B cell (primary cell): ENCODE measurements at regions not wholly inside any gene's neighbourhood (a gene's known extent, or its start where the extent isn't known, plus 50 kb on each side); places are given as distances from the start of the nearest gene placed in this dataset.

Experiments
- ATAC-seq: fragments of 200-7000 bp; cut with Tn5 transposase; one replicate; pipeline ENCODE4 v1.10.0; 2021; ENCODE audit warnings: low read depth, mild to moderate bottlenecking, moderate number of reproducible peaks, moderate library complexity
- CTCF ChIA-PET: fragments of 350-600 bp; sonication (Branson Sonifier 250); formaldehyde crosslinking; loops from one replicate; lab custom pipeline; 2021; ENCODE audit warnings: antibody characterized with exemption, inconsistent platforms; lab: Charles Lee
- POLR2A ChIA-PET: fragments of 350-600 bp; sonication (Branson Sonifier 250); formaldehyde crosslinking; loops from one replicate; lab custom pipeline; 2021; ENCODE audit warnings: antibody characterized with exemption; lab: Charles Lee
- DNase-seq: peaks from one replicate; pipeline ENCODE4 v3.0.0; 2013
- H2AFZ ChIP-seq: 2 replicates; pipeline ENCODE4 v1.6.1; 2012; ENCODE audit warnings: mild to moderate bottlenecking, low read depth, low read length; ENCODE audit not compliant: insufficient read depth, poor library complexity, severe bottlenecking
- H3K27ac ChIP-seq, 2 donors: 1 replicate in 1 of 2; 2 replicates in 1 of 2; pipeline ENCODE4 v1.5.1; 2012 to 2013; ENCODE audit warnings: low read length in 2 of 2, mild to moderate bottlenecking in 2 of 2, moderate library complexity in 1 of 2
- H3K27me3 ChIP-seq, 4 experiments: fragments of 200-600 bp in 1 of 4; sonication (generic) in 1 of 4; replicated peaks in 1 of 4; 1 replicate in 2 of 4; 2 replicates in 2 of 4; pipeline versions ENCODE4 v1.6.1 to v1.7.0; 2013 to 2016; ENCODE audit warnings: low read length in 3 of 4, mild to moderate bottlenecking in 2 of 4, mixed read lengths in 1 of 4, moderate library complexity in 1 of 4; ENCODE audit not compliant: insufficient read depth in 4 of 4, control insufficient read depth in 3 of 4; ENCODE audit errors: control extremely low read depth in 1 of 4
- H3K36me3 ChIP-seq, 2 experiments: replicated peaks in 1 of 2; 1 replicate in 1 of 2; 2 replicates in 1 of 2; pipeline versions ENCODE4 v1.6.1 to v1.7.1; 2013; ENCODE audit warnings: low read length in 1 of 2; ENCODE audit not compliant: insufficient read depth in 2 of 2, control insufficient read depth in 1 of 2; ENCODE audit errors: control extremely low read depth in 1 of 2, extremely low read depth in 1 of 2
- H3K4me1 ChIP-seq, 2 donors: fragments of 200-600 bp in 1 of 2; sonication (generic) in 1 of 2; 1 replicate in 1 of 2; 2 replicates in 1 of 2; pipeline versions ENCODE4 v1.5.1 to v1.6.1; 2013 to 2017; ENCODE audit warnings: low read length in 2 of 2; ENCODE audit not compliant: control insufficient read depth in 2 of 2, insufficient read depth in 2 of 2
- H3K4me2 ChIP-seq: replicated peaks from 2 replicates; pipeline ENCODE3; 2012; ENCODE audit warnings: mild to moderate bottlenecking, low read depth, low read length; ENCODE audit not compliant: poor library complexity, severe bottlenecking
- H3K4me3 ChIP-seq, 5 experiments: fragments of 200-600 bp in 1 of 5; sonication (generic) in 1 of 5; 1 replicate in 3 of 5; 2 replicates in 2 of 5; pipeline versions ENCODE4 v1.5.1 to v1.7.0; 2011 to 2016; ENCODE audit warnings: low read length in 4 of 5, mild to moderate bottlenecking in 4 of 5, low read depth in 2 of 5, control low read depth in 1 of 5, moderate library complexity in 1 of 5; ENCODE audit not compliant: insufficient read depth in 1 of 5; ENCODE audit errors: control extremely low read depth in 1 of 5, extremely low read depth in 1 of 5
- H3K79me2 ChIP-seq: fragments of 200-600 bp; sonication (generic); one replicate; pipeline ENCODE4 v1.6.0; 2016; ENCODE audit warnings: low read length; ENCODE audit not compliant: control insufficient read depth, insufficient read depth
- H3K9ac ChIP-seq: fragments of 200-600 bp; sonication (generic); 2 replicates; pipeline ENCODE4 v1.6.1; 2017; ENCODE audit warnings: mild to moderate bottlenecking, low read length, moderate library complexity
- H3K9me3 ChIP-seq, 3 donors: one replicate each; pipeline versions ENCODE4 v1.6.1 to v1.7.1; 2013; ENCODE audit warnings: low read length in 2 of 3; ENCODE audit not compliant: control insufficient read depth in 2 of 3, insufficient read depth in 1 of 3; ENCODE audit errors: control extremely low read depth in 1 of 3
- H4K20me1 ChIP-seq: 2 replicates; pipeline ENCODE4 v1.6.0; 2012; ENCODE audit warnings: mild to moderate bottlenecking, low read length; ENCODE audit not compliant: insufficient read depth, control insufficient read depth, poor library complexity, severe bottlenecking
- H3K27ac Mint-ChIP-seq: one replicate; pipeline ENCODE4 v1.8.0; 2021; ENCODE audit warnings: mixed read lengths
- H3K27me3 Mint-ChIP-seq: one replicate; pipeline ENCODE4 v1.8.0; 2021; ENCODE audit warnings: mixed read lengths
- H3K4me1 Mint-ChIP-seq: one replicate; pipeline ENCODE4 v1.8.0; 2021; ENCODE audit warnings: mixed read lengths
- H3K4me3 Mint-ChIP-seq: one replicate; pipeline ENCODE4 v1.8.0; 2021; ENCODE audit warnings: mixed read lengths
- H3K9me3 Mint-ChIP-seq: one replicate; pipeline ENCODE4 v1.8.0; 2022; ENCODE audit warnings: mixed read lengths; ENCODE audit not compliant: insufficient read depth
- CTCF ChIP-seq: fragments of 200-600 bp; IDR thresholded peaks from one replicate; pipeline ENCODE4 v1.8.0; 2022; ENCODE audit warnings: antibody characterized with exemption, mild to moderate bottlenecking
- EZH2 ChIP-seq: IDR thresholded peaks from 2 replicates; pipeline ENCODE4 v1.6.1; 2012; ENCODE audit warnings: borderline replicate concordance, low read depth, mild to moderate bottlenecking, moderate library complexity, low read length; ENCODE audit not compliant: insufficient read depth, poor library complexity, severe bottlenecking
- WGBS: methylation state at CpG from one replicate; pipeline ENCODE4 v1.1.5; 2013; ENCODE audit warnings: missing lambda C conversion rate; ENCODE audit not compliant: insufficient coverage; 5-methylcytosine and 5-hydroxymethylcytosine counted together
- intact Hi-C: fragments of 100-400 bp; cut with micrococcal nuclease; formaldehyde crosslinking; loops from one replicate; pipeline ENCODE4 v1.10.0; 2022

GRCh38 chr18:73884868-73885267 is 262.8 kb downstream of the FBXO15 start:
- ChIA-PET CTCF (no interaction called here), POLR2A (no interaction called here)
- no peaks in the 10 kb centered on the region for H3K27me3 ChIP-seq
- H4K20me1 ChIP-seq: no peaks in the 10 kb centered on the region
- Mint-ChIP-seq H3K9me3 (no peaks in the 10 kb centered on the region), H3K27ac (no peak overlapping the region), H3K4me1 (no peaks in the 10 kb centered on the region), H3K4me3 (no peak overlapping the region), H3K27me3 (no peaks in the 10 kb centered on the region)
- no peaks in the 10 kb centered on the region for H3K9me3 ChIP-seq
- no peak overlapping the region for H3K4me3 ChIP-seq
- no peaks in the 10 kb centered on the region for H3K4me1 ChIP-seq
- H3K79me2 ChIP-seq: no peaks in the 10 kb centered on the region
- H2AFZ ChIP-seq: no peak overlapping the region
- no peaks in the 10 kb centered on the region for H3K36me3 ChIP-seq
- ATAC-seq: no peak
- no peak for DNase-seq
- no peak for TF ChIP-seq CTCF
- no peak for TF ChIP-seq EZH2
- H3K9ac ChIP-seq: no peak overlapping the region
- no peak overlapping the region for H3K27ac ChIP-seq
- no peak overlapping the region for H3K4me2 ChIP-seq
- intact Hi-C loops: no loop called here
- no CpG with 5 or more reads among the region's 3 CpGs for WGBS

- CTCF ChIA-PET: no interaction called here
- Mint-ChIP-seq H3K27ac (no peak overlapping the region), H3K9me3 (peaks cover 3% of the 10 kb centered on the region), H3K4me1 (no peaks in the 10 kb centered on the region), H3K27me3 (no peaks in the 10 kb centered on the region), H3K4me3 (no peak overlapping the region)
- Histone ChIP-seq H3K4me1 (no peaks in the 10 kb centered on the region), H3K27me3 (no peaks in the 10 kb centered on the region), H3K36me3 (no peaks in the 10 kb centered on the region), H3K4me2 (no peak overlapping the region), H3K9ac (no peak overlapping the region), H4K20me1 (no peaks in the 10 kb centered on the region), H3K27ac (no peak overlapping the region), H3K79me2 (no peaks in the 10 kb centered on the region), H3K9me3 (no peaks in the 10 kb centered on the region), H3K4me3 (no peak overlapping the region), H2AFZ (no peak overlapping the region)
- WGBS: 78% methylated on average over 1 of the region's 2 CpGs
- no peak for TF ChIP-seq EZH2
- TF ChIP-seq CTCF: no peak
- ATAC-seq: no peak
- intact Hi-C loops: no loop called here
- DNase-seq: no peak
- POLR2A ChIA-PET: no interaction called here
These were observed 266.2 kb downstream of the FBXO15 start for GRCh38 chr18:73881396-73881917.
